ENCODE measurements at regions not wholly inside any gene's neighbourhood (a gene's known extent, or its start where the extent isn't known, plus 50 kb on each side); places are given as distances from the start of the nearest gene placed in this dataset.

DNA sequence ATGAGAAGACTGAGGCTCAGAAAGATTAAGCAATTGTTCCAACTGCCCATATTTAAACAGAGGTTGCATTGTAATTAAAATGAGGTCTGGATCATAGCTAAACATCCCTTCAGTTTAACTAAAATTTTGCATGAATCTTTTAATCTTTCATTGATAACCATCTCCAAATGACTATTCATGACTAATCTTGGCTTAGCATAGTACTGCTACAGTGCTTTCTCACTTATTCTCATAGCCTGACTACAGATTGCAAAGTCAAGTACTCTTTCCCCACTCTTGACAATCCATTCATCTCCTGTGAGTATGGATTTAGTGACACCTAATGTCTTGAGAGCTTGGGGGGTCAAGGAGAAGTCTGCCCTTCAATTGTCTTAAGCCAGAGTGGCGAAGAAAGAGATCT lies 258.4 kb downstream of the RFC3 start:
- Histone ChIP-seq H2AFZ (ENCODE audit: insufficient read depth, low read length, poor library complexity) (no peak overlapping the region), H3K14ac (ENCODE audit: low read length) (no peak overlapping the region), H2BK12ac (ENCODE audit: low read length) (peak overlapping the region; percentile 62), H3K4me3 (ENCODE audit: low read depth, low read length) (no peak overlapping the region), H3K9me3 (ENCODE audit: insufficient read depth, low read depth, low read length) (no peaks in the 10 kb centered on the region), H2AK5ac (ENCODE audit: low read length) (no peak overlapping the region), H3K36me3 (ENCODE audit: control insufficient read depth in 1 of 2, insufficient read depth in 2 of 2, low read length in 2 of 2) (no peaks in the 10 kb centered on the region), H3K4me1 (ENCODE audit: control insufficient read depth in 1 of 2, insufficient read depth in 2 of 2, low read length in 2 of 2) (no peaks in the 10 kb centered on the region), H3K4ac (ENCODE audit: low read depth, low read length) (no peak overlapping the region), H3K9ac (ENCODE audit: low read length) (no peak overlapping the region), H2BK120ac (ENCODE audit: insufficient read depth, low read length, poor library complexity) (peak overlapping the region; percentile 50), H3K79me1 (ENCODE audit: low read length) (peaks cover 2% of the 10 kb centered on the region), H3K4me2 (ENCODE audit: low read length) (no peak overlapping the region), H4K12ac (ENCODE audit: low read depth, low read length) (no peak overlapping the region), H3K18ac (ENCODE audit: low read length) (no peak overlapping the region), H3K23ac (ENCODE audit: low read length) (no peak overlapping the region), H4K91ac (ENCODE audit: low read depth, low read length) (peak overlapping the region; percentile 48), H4K8ac (ENCODE audit: low read depth, low read length) (peak overlapping the region; percentile 45), H3K27ac (ENCODE audit: low read depth, low read length) (no peak overlapping the region), H3K79me2 (ENCODE audit: control insufficient read depth, insufficient read depth, low read length, poor library complexity) (no peaks in the 10 kb centered on the region), H3K27me3 (ENCODE audit: insufficient read depth, low read length) (no peaks in the 10 kb centered on the region), H2BK5ac (ENCODE audit: low read depth, low read length, poor library complexity) (no peak overlapping the region)
- WGBS (ENCODE audit: extremely low coverage, insufficient coverage, insufficient read length), result no CpG with 5 or more reads among the region's 1 CpG
- no peak for DNase-seq

DNA sequence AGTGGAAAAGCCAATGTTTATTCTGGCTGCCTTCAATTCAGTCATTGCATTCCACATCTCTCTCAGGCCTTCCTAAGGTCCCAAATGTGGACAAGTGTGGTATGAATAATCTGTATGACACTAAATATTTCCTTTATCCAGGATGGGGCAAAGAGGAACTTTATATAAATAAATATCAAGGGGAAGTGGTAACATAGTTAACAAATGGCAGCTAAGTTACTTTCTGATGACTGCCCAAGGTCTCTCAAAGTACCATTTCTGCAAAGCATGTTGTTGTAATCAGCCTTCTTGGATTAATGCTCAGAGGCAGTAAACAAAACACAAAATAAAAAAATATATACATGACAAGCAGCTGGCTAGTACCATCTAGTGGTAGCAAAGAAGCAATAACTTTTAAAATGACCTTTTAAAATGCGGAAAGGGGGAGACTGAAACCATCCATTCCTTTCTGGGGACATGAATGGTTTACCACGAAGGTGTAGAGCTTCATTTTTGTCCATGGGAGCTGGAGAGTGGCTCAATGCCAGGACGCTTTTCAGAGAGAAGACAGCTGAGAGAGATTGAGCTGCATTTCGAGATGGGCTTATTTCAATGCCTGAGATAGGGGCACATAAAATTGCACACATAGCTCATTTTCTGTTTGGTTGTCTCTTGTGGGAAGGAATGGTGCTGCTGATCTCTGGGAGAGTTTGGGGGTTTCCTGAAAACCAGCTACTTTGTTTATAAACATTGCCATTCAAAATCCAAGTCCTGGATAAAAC lies 259.2 kb downstream of the RFC3 start:
- H3K9me3 ChIP-seq (ENCODE audit: insufficient read depth, low read depth, low read length), result no peaks in the 10 kb centered on the region
- peak overlapping the region; percentile 35 for H2BK12ac ChIP-seq (ENCODE audit: low read length)
- peak overlapping the region; percentile 50 for H2BK120ac ChIP-seq (ENCODE audit: insufficient read depth, low read length, poor library complexity)
- H3K4me1 ChIP-seq (ENCODE audit: control insufficient read depth in 1 of 2, insufficient read depth in 2 of 2, low read length in 2 of 2), result no peaks in the 10 kb centered on the region
- H3K14ac ChIP-seq (ENCODE audit: low read length), result peak overlapping the region; percentile 82
- H4K91ac ChIP-seq (ENCODE audit: low read depth, low read length), result peak overlapping the region; percentile 48
- WGBS (ENCODE audit: extremely low coverage, insufficient coverage, insufficient read length), result no CpG with 5 or more reads among the region's 4 CpGs
- H3K79me2 ChIP-seq (ENCODE audit: control insufficient read depth, insufficient read depth, low read length, poor library complexity), result no peaks in the 10 kb centered on the region
- peak overlapping the region; percentile 71 for H2AK5ac ChIP-seq (ENCODE audit: low read length)
- H3K79me1 ChIP-seq (ENCODE audit: low read length), result peaks cover 2% of the 10 kb centered on the region
- H3K4ac ChIP-seq (ENCODE audit: low read depth, low read length), result no peak overlapping the region
- H4K8ac ChIP-seq (ENCODE audit: low read depth, low read length), result peak overlapping the region; percentile 45
- DNase-seq, result peak in 1 of 2 donors; percentile 33
- H2AFZ ChIP-seq (ENCODE audit: insufficient read depth, low read length, poor library complexity), result no peak overlapping the region
- no peak overlapping the region for H3K27ac ChIP-seq (ENCODE audit: low read depth, low read length)
- H3K27me3 ChIP-seq (ENCODE audit: insufficient read depth, low read length), result no peaks in the 10 kb centered on the region
- H3K23ac ChIP-seq (ENCODE audit: low read length), result no peak overlapping the region
- H3K4me3 ChIP-seq (ENCODE audit: low read depth, low read length), result no peak overlapping the region
- no peaks in the 10 kb centered on the region for H3K36me3 ChIP-seq (ENCODE audit: control insufficient read depth in 1 of 2, insufficient read depth in 2 of 2, low read length in 2 of 2)
- no peak overlapping the region for H3K18ac ChIP-seq (ENCODE audit: low read length)
- peak overlapping the region; percentile 52 for H2BK5ac ChIP-seq (ENCODE audit: low read depth, low read length, poor library complexity)
- H4K12ac ChIP-seq (ENCODE audit: low read depth, low read length), result no peak overlapping the region
- no peak overlapping the region for H3K9ac ChIP-seq (ENCODE audit: low read length)
- no peak overlapping the region for H3K4me2 ChIP-seq (ENCODE audit: low read length)

DNA sequence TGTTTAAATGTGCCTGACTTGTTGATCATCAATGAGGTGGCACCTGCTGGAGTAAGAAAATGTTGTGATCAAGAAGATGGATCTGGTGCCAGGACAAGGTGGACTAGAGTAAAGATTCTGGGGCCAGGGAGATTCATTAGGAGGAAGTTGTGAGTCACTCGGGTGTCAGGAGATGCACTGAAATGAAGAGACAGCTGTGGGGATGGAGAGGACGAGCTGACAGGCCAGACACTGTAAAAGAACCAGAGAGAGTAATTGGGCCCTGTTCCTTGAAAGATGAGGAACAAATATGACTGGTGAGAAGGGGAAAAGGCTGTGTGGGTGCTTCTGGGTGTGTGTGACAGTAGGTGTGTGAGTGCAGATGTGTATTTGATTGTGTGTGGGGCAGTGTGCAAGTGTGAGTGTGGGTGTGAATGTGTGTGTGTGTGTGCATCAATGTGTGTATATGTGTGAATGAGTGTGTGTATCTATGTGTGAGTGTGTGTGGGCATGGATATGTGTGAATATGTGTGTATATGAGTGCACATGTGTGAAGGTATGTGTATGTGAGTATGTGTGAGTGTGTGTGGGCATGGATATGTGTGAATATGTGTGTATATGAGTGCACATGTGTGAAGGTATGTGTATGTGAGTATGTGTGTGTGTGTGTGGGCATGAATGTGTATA lies 260.5 kb downstream of the RFC3 start:
- Histone ChIP-seq H3K4ac (ENCODE audit: low read depth, low read length) (no peak overlapping the region), H4K8ac (ENCODE audit: low read depth, low read length) (no peak overlapping the region), H4K91ac (ENCODE audit: low read depth, low read length) (no peak overlapping the region)

DNA sequence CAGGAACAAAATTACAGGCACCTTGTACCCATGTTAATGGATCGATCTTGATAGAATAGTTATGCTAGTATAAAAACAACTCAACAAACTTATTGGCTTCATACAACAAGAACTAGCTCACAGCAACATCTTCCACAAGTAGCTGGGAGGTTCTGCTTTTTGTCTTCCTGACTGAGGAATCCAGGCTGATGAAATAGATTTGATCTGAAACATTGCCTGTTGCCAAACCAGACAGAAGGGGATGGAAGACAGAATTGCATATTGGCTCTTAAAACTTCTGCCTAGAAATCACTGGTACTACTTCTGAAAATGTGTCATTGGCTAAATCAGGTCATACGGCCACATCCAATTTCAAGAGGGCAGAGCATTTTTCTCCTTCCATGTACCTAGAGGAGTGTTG lies 267.3 kb downstream of the RFC3 start:
- Histone ChIP-seq H3K4me1 (ENCODE audit: control insufficient read depth in 1 of 2, insufficient read depth in 2 of 2, low read length in 2 of 2) (no peaks in the 10 kb centered on the region), H2BK120ac (ENCODE audit: insufficient read depth, low read length, poor library complexity) (no peak overlapping the region), H3K4me2 (ENCODE audit: low read length) (no peak overlapping the region), H3K9ac (ENCODE audit: low read length) (no peak overlapping the region), H3K4me3 (ENCODE audit: low read depth, low read length) (no peak overlapping the region), H3K18ac (ENCODE audit: low read length) (no peak overlapping the region), H2BK12ac (ENCODE audit: low read length) (no peak overlapping the region), H3K79me2 (ENCODE audit: control insufficient read depth, insufficient read depth, low read length, poor library complexity) (no peaks in the 10 kb centered on the region), H4K8ac (ENCODE audit: low read depth, low read length) (no peak overlapping the region), H3K27ac (ENCODE audit: low read depth, low read length) (peak overlapping the region; percentile 30), H3K4ac (ENCODE audit: low read depth, low read length) (no peak overlapping the region), H3K36me3 (ENCODE audit: control insufficient read depth in 1 of 2, insufficient read depth in 2 of 2, low read length in 2 of 2) (peaks cover 0 to 3% of the 10 kb centered on the region in 2 experiments), H3K79me1 (ENCODE audit: low read length) (no peaks in the 10 kb centered on the region), H4K91ac (ENCODE audit: low read depth, low read length) (no peak overlapping the region), H3K27me3 (ENCODE audit: insufficient read depth, low read length) (no peaks in the 10 kb centered on the region), H4K12ac (ENCODE audit: low read depth, low read length) (no peak overlapping the region), H2AK5ac (ENCODE audit: low read length) (no peak overlapping the region), H2AFZ (ENCODE audit: insufficient read depth, low read length, poor library complexity) (no peak overlapping the region), H3K23ac (ENCODE audit: low read length) (no peak overlapping the region), H2BK5ac (ENCODE audit: low read depth, low read length, poor library complexity) (no peak overlapping the region), H3K14ac (ENCODE audit: low read length) (no peak overlapping the region), H3K9me3 (ENCODE audit: insufficient read depth, low read depth, low read length) (peaks cover 7% of the 10 kb centered on the region)
- DNase-seq, result no peak
- WGBS (ENCODE audit: extremely low coverage, insufficient coverage, insufficient read length), result no CpG with 5 or more reads among the region's 2 CpGs

More for the DNA sequence above, 260.5 kb downstream of the RFC3 start:
- Histone ChIP-seq H2AK5ac (ENCODE audit: low read length) (no peak overlapping the region), H3K23ac (ENCODE audit: low read length) (no peak overlapping the region), H2BK12ac (ENCODE audit: low read length) (no peak overlapping the region), H3K4me3 (ENCODE audit: low read depth, low read length) (no peak overlapping the region), H3K79me1 (ENCODE audit: low read length) (peaks cover 2% of the 10 kb centered on the region), H3K18ac (ENCODE audit: low read length) (no peak overlapping the region), H3K36me3 (ENCODE audit: control insufficient read depth in 1 of 2, insufficient read depth in 2 of 2, low read length in 2 of 2) (no peaks in the 10 kb centered on the region), H3K79me2 (ENCODE audit: control insufficient read depth, insufficient read depth, low read length, poor library complexity) (no peaks in the 10 kb centered on the region), H3K9ac (ENCODE audit: low read length) (no peak overlapping the region), H2BK5ac (ENCODE audit: low read depth, low read length, poor library complexity) (no peak overlapping the region), H4K12ac (ENCODE audit: low read depth, low read length) (no peak overlapping the region), H3K4me1 (ENCODE audit: control insufficient read depth in 1 of 2, insufficient read depth in 2 of 2, low read length in 2 of 2) (no peaks in the 10 kb centered on the region), H2BK120ac (ENCODE audit: insufficient read depth, low read length, poor library complexity) (no peak overlapping the region), H3K27me3 (ENCODE audit: insufficient read depth, low read length) (no peaks in the 10 kb centered on the region), H3K27ac (ENCODE audit: low read depth, low read length) (no peak overlapping the region), H3K14ac (ENCODE audit: low read length) (no peak overlapping the region), H3K9me3 (ENCODE audit: insufficient read depth, low read depth, low read length) (no peaks in the 10 kb centered on the region), H3K4me2 (ENCODE audit: low read length) (no peak overlapping the region), H2AFZ (ENCODE audit: insufficient read depth, low read length, poor library complexity) (no peak overlapping the region)
- no peak for DNase-seq
- WGBS (ENCODE audit: extremely low coverage, insufficient coverage, insufficient read length), result no CpG with 5 or more reads among the region's 2 CpGs

All from trophoblast cell (in vitro differentiated cells and primary cell).